Activated CD4-positive, alpha-beta T cell treated with anti-CD3 and anti-CD28 coated beads, Interleukin-2, amount 50 U/mL, for 1 hour (primary cell): ENCODE measurements at regions not wholly inside any gene's neighbourhood (a gene's known extent, or its start where the extent isn't known, plus 50 kb on each side); places are given as distances from the start of the nearest gene placed in this dataset.
"Not testable (repeated sequence)": the region's sequence is repeated elsewhere in the genome, so short reads cannot be mapped to it uniquely, and the experiment has no call there.

ENCODE experiments used
- DNase-seq: peaks from one replicate; pipeline ENCODE4 v3.0.0-alpha.2; 2020

DNA sequence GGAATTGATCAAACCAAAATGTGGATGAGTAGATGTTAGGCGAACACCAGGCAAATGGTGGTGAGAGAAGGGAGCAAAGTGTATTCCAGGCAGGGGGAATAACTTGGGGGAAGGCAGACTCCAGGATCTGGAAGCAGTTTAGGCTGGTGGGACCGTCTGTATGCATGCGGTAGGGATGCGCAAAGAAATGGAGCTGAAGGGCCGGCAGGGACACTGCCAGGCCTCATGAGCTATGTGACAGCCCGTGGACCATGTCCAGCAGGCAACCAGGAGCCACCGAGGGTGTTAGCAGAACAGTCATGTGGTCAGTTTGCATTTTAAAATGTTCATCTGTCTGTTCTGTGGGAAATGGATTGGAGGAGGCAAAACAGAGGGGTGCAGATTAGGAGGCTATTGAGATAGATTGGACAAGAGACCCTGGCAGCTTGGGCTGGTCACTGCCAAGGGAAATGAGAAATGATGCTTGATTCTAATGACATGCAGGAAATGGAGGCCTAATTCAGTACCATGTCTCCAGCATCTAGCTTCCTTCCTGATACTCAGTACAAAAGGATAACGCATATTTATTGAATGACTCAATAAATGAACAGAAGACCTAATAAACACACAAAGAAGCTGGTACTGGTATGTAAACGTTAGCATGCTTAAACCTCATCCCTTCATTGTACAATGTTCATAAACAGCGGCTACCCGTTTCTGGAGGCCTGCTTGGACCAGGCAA is 412.4 kb downstream of the BUD13 start:
- no peak for DNase-seq

DNA sequence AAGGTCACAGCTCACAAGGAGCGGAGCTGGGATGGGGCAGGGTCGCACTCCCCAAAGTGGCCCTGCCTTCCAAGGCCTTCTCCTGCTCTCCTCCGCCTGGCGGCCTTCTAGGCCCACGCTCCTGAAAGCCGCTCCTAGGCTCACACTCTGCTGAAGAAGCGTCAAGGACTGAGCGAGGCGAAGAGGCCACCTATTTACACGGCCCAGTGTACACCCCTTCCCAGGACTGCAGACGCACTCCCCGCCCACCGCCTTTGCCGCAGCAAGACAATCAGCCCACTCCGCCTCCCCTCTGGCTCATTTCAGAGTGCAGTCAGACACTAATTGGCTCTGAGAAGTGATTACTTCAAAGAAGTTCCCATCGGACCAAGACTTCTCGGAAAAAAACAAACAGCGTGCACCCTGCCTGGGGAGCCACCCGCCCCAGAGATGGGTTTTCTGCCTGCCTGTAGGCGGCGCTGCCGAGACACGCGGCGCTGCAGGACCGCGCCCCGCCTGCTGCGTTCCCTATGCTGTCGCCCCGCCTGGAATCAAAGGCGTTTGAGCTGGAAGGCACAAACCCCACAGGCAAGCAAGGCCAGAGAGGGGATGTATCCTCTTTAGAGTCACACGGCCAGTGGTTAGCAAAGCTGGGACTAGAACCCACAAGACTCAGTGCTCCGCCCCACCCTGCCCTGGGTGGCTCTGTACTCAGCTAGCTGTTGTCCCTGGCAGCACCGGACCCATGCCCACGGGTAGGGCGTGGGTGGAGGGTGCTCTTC is 414.8 kb downstream of the BUD13 start:
- no peak for DNase-seq

DNA sequence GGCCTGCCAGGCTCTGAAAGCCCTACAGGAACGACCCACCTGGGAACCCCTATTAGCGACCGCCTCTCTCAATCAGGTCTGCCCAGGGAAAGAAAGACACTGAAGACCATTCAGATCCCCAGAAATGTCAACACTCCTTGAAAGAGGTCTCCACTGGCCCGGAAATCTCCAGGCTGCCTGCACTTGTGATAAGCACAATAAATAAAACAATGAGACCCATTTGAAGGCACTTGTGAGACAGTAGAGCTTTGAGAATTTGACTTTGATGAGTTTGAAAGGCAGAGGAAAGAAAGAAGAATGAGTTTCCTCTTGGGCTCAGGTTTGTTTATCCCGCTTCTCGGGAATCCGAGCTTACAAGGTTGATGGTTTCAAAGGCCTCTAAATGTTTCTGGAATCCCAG is 416.3 kb downstream of the BUD13 start:
- DNase-seq = no peak

DNA sequence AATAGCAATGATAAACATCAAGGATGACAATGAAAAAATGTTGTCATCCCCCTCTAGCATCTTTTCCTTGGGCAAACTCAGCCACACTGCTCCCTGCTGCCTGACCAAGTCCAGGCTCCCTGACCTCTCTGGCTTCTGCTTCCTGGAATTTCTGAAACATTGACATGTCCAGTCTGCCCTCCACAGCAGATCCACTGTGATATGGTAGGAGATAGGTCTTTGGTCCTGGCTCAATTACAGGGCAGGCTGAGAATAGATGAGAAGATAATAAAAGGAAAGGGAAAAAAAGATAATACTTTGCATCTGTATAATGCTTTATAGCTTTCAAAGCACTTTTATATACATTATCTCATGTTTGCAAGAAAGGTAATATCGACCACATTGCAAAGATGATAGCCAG is 417.7 kb downstream of the BUD13 start:
- DNase-seq = no peak

DNA sequence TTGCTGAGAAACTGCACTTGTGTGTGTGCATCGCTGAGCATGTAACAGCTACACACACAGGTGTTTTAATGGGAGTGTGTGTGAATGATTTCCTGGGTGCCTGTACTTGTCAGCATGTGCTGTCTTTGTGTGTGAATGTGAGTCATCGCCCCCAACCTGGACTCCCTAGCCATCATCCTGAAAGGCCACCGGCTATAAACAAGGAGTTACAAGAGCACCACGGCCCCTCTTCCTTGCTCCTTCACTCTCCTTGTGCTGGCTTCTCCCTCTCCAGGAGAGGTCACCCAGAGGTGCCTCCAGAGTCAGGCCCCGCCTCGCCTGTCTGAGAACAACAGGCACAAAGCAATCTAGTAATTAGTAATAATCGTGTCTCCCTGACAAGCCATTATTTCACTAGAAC is 419.2 kb downstream of the BUD13 start:
- no peak for DNase-seq

DNA sequence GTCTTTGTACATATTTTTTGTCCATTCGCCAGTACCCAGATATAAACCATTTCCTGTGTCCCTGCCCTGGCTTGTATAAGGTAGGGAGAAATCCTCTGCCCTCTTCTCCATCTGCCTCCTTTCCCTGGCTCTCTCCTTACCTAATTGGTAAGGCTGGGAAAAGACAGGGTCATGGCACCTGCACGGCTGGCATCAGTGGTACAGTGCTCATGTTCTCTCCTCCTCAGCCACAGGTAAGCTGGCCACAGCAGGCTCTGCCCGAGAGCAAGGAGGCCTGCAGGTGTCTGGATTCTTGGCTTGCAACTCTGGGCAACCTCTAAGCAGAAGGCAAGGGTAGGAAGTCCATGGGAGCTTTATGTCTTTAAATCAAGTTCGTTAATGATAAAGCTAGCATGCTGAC is 419.9 kb downstream of the BUD13 start:
- no peak for DNase-seq

DNA sequence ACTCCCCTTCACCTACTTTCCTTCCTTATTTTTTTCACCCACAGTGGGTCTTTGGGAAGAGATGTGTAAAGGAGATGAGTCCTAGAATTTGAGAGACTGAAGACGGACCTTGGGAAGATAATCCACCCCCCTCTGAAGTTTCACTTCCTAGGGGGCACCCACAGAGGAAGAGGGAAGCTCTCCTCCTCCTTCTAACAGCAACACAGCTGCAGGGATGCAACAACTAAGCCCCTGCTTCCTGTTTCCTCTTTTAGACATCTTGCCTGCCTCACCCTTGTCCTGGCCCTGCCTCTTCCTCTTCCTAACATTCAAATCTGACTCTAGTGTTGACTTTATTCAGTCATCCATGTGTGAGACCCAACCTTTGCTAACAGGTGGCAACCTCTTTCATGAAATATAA is 424.6 kb downstream of the BUD13 start:
- DNase-seq = no peak

DNA sequence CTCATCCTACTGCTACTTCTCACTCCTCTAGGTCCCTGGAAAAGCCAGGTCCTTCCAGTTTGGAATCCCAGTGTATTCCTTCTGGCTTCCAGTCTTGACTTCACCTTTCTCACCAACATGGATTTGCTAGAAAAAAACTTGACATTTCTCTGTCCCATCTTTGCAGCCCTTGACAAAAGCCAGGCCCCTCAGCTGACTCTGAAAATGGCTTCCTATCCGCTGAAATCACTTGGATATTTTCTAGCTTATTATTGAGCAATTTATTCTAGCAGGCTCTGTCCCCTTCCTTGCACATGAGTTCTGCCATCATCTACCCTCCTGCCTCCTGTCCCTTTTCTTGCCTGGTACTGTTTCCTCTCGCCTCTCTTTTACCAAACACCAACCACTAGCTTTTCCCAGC is 427.2 kb downstream of the BUD13 start:
- no peak for DNase-seq

DNA sequence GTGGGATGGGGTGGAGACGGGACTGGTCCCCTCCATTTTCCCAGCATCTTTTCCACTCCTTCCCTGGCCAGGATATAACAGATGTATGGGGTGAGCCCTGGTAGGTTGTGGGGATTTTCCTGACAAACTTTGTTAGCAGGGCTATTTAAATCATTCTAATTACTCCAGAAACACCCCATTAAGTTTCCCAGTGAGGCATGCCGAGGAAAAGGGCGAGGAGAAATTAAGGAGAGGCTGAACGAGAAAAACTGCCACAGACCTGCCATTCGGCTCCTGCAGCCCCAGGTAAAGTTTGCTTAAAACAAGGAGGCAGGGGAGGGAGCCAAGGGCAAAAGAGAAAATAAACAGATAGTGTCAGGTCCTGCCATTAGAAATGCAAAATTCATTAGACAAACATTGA is 428.2 kb downstream of the BUD13 start:
- no peak for DNase-seq

DNA sequence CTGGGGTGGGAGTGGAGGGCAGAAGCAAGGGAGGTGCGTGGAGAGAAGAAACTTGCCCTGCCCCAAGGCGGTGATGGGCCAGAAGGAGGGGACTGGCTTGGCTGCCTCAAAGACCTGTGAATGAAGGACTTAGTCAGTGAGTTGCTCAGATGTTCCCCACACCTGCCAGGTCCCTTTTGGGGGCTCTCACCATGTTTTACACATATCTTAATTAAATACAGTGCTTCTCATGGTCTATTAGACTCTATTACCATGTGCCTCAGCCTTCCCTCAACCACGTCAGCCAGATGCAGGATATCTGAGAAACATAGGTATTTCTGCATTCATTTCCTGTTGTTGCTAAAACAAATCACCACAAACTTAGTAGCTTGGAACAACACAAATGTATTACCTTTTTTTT is 429.5 kb downstream of the BUD13 start:
- no peak for DNase-seq

DNA sequence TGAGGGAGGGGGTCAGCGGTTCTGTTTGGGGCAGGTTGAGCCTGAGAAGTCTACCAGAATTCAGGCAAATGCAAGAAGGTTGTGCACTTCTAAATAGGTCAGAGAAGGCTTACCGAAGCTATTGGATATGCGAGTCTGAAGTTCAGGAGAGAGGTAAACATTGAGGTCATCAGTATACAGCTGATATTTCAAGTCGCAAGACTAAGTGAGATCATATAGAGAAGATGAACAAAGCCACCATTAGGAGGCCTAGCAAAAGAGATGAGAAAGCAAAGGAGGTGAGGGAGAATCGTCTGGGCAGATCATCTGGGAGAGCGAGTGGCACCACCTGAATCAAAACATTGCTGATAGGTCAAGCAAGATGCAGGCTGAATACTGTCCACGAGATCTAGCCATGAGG is 430.6 kb downstream of the BUD13 start:
- no peak for DNase-seq

DNA sequence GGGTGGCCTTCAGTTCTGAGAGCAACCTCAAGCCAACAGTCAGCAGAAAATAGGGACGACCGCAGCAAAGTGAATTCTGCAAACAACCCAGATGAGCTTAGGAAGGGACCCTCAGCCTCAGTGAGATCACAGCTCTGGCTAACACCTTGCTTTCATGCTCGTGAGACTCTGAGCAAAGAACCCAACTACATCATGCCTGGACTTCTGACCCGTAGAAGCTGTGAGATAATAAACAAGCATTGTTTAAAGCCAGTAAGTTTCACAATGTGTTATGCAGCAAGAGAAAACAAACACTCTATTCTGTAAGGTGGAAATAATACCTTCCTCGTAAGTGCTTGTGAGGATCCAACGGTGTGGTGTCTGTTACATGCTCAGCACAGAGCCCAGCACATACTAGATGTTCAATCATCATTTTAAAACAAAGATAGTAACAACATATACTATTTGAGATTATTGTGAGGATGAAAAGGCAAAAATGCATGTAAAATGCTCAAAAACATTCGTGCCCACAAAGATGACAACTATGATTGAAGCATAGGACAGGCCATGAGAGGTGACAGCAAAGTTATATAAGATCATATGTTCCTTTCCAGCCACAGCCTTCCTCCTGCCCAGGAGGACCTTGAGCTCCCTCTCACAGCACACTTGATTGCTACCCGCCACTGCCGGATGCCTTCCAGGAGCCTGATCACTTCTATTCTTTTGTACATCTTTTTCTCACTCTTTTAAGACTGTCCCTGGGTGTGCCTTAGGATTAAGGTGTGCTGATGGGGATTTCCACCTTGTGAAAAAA is 433.3 kb downstream of the BUD13 start:
- no peak for DNase-seq

DNA sequence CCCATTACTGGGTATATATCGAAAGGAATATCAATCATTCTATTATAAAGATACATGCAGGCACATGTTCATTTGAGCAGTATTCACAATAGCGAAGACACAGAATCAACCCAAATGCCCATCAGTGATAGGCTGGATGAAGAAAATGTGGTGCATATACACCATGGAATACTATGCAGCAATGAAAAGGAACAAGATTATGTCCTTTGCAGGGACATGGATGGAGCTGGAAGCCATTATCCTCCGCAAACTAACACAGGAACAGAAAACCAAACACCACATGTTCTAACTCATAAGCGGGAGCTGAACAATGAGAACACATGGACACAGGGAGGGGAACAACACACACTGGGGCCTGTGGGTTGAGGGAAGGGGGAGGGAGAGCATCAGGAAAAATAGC is 434.3 kb downstream of the BUD13 start:
- DNase-seq = not testable (repeated sequence)

DNA sequence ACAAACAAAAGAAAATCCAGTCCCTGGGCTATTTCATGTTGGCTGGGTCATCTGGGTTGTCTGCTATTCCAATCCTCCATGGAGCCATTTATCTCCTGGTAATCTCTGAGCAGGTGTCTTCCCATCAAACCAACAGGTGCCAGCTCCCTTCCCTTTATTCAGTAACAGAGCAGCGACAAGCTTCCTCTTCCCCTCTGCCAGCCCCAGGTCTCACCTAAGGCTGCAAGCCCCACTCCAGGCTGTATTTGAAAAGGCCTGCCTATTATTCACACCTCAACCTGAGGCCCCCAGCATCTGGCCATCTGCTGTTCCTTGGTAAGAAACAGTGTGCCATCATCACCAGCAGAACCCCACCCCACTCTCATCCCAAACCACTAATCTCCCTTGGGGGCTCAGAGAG is 436.2 kb downstream of the BUD13 start:
- no peak for DNase-seq

DNA sequence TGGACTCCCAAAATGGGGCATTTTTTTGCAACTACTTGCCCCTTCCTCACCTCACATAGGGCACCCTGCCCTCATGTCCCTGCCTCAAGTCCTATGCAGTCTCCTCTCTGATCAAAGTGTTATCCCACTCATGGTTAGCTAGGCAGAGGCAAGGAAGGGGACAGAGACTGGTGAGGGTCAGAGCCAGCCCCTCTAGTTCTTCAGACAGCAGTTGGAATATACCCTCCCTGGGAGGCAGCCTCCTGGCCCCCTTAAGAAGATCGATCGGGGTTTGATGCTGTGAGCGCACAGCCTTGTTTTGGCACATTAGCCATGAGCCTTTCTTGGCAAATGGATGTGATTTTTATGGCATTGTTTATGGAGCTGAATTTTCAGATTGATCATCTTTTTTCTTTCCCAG is 436.9 kb downstream of the BUD13 start:
- no peak for DNase-seq

DNA sequence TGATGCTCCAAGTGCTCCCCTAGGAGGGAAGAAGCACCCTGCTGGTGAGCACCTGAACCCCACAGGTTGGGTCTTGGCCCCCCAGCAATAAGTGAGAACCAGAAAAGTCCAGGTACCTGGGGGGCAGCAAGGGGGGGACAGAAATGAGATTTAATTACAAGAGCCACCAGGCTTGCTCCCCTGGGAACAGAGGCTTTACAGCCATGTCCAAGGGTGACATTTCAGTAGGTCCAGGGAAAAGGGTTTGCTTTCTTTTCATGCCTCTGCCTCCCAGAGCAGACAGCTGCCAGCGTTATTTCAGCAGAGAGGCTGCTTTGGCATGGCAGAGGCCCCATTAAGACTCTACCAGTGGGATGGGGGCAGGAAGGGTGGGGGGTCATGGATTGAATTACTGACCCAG is 437.7 kb downstream of the BUD13 start:
- DNase-seq = no peak

DNA sequence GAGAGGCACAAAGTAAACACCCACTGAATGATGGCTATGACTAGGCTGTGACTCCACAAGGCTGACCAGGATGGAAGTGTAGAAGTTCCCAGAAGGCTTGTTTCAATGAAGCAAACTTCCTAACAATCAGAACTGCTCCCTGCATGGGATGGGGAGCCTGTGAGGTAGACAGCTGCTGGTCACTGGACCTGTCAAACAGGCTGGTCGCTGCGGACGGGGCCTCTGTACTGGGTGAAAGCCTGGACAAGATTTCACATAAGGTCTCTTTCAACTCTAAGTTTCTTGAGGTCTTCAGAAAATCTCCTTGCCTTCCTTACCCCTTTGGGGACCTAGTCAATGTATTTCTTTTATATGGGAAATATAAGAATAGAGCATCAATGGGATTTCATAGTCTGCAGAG is 438.2 kb downstream of the BUD13 start:
- no peak for DNase-seq

DNA sequence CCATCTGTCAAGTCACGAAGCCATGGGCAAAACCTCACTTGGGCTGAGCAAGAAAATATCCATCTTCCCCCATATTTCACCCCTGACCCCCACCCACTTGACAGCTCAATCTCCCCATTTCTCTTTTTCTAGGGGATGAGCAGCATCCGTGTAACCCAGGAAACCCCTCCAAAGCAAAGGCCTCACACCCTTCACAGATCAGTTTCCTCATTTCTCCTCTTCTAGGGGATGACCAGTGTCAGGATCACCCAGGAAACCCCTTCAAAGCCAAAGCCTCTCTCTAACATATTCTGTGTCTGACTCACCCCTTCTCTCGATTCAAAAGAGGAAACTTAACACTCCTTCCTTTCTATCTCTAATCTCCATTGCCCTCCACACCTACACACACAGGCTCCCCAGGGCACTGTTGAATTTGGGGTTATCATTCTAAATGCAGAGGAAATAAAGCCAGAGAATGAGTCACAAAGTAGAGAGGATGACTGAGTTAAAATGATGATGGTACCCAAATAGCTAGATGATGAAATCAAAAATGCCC is 439.7 kb downstream of the BUD13 start:
- no peak for DNase-seq

DNA sequence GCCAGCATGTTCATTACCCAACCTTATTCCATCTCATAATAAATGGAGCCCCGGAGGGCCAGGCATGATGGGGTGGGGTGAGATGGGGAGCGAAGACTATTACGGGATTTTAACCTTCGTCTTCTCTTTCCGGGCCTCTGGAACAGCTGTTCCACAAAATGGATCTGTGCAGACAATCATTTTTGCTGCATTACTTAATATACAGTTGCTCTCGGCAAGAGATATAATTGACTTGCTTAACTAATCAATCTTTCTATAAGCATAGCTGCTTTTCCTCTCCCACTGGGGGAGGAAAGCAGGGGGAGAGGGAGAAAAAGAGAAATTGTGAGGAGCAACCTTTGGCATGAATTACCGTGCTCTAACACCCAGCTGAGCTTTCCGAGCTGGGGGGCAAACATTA is 440.4 kb downstream of the BUD13 start:
- no peak for DNase-seq

DNA sequence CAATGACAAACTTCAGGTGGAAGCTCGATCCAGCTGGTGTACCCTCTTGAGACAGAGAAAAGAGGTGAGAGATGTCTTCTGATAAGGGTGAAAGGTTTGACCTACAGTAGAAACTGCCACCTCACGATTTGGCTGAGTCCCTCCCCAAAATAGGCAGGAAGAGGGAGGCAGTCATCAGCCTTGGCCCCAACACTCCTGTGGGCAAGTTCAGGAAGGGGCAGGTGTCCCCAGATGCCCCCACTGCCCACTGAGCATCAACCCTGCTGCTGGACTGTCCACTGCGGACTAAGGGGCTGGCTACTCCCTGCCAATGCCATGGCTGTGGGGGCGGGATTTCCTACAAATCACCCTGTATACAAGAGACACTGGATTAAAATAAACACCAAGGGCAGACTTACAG is 441.4 kb downstream of the BUD13 start:
- DNase-seq = no peak

DNA sequence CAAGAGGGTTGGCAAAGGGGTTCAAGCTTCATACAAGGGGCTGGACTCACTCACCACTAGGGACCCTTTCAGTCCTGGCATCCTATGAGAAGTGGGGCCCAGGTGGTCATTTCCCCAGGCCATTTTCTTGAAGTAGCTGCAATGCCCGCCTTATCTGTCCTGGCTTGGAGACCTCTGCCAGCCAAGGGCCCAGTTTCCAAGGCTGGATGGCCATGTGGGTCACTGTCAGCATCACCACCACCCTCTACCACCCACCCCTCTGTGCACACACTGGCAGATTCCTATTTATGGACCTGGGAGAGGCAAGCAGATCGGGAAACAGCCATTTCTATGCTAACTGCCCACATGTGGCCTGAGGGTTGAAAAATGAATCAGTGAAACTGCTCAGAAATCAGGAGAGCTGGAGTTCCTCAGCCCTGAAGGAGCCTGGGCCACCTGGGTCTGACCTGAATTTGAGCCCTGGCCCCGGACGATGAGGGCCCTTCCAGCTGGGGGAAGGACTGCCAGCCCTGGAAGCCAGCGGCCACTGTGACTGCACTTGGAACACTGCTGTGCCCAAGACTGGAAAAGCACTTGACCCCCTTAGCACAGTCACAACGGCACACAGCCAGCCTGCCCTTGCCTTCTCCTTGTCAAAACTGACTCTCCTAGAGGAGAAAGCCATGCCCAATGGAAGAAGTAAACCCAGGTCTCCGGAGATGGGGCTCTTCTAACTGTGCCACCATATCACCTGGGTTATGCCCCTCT is 442.2 kb downstream of the BUD13 start:
- no peak for DNase-seq

DNA sequence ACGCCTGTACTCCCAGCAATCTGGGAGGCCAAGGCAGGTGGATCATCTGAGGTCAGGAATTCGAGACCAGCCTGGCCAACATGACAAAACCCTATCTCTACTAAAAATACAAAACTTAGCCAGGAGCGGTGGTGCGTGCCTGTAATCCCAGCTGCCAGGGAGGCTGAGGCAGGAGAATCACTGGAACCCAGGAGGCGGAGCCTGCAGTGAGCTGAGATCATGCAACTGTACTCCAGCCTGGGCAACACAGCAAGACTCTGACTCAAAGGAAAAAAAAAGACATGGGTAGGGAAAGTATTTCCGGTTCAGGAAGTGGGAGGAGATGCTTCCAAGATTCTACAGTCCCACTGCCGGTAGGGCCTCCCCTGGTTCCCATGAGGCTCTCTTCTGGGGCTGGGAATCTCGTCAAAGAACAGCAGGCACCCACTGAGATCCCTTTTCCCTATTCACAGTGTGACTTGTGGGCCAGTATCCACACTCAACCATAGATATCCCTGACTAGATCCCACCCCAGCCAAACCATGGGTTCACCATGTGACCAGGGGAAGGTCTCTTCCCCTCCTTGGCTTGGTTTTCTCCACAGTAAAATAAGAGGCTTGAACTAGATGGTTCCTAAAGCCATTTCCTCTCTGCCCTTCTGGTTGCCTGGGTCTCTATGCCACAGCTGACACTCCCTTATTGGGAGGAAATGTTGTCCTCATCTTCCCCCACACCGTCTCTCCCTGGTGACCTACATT is 443.3 kb downstream of the BUD13 start:
- DNase-seq = no peak
